Activated CD4-positive, alpha-beta T cell treated with anti-CD3 and anti-CD28 coated beads for 4 hours (primary cell): ENCODE measurements at regions not wholly inside any gene's neighbourhood (a gene's known extent, or its start where the extent isn't known, plus 50 kb on each side); places are given as distances from the start of the nearest gene placed in this dataset.

ENCODE experiments used
- DNase-seq, 2 donors: peaks; one replicate each; pipeline ENCODE4 v3.0.0-alpha.2; 2020

- no peak for DNase-seq
Measured at GRCh38 chr4:152157629-152158028, 378.3 kb downstream of the FBXW7 start.

- DNase-seq: no peak
Measured at GRCh38 chr4:152156442-152156841, 379.4 kb downstream of the FBXW7 start.

- DNase-seq: no peak
Measured at GRCh38 chr4:152155070-152155469, 380.8 kb downstream of the FBXW7 start.

DNA sequence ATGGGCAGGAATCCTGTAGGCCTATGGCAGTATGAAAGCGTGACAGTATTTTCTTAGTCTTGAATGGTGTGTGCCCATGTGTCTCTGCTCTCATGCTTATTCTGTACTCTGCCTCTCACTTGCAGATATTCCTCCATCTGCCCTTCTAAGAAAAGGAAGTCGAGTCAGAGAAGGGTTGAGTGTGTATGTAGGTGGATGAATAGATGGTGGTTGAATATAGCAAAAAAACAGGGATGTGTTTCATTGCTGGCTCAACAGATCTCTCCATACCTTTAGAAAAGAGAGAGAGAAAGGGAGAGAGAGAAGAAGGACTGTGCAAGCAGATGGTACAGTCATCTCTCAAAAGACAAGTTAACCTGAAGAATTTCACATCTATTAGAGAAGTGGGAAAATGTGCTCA is 381.5 kb downstream of the FBXW7 start:
- no peak for DNase-seq

GRCh38 chr4:152153476-152154270 is 382.2 kb downstream of the FBXW7 start:
- no peak for DNase-seq

- DNase-seq: no peak
Measured at GRCh38 chr4:152150214-152150613, 385.7 kb downstream of the FBXW7 start.

- no peak for DNase-seq
Measured at GRCh38 chr4:152149745-152150144, 386.1 kb downstream of the FBXW7 start.

GRCh38 chr4:152148057-152148456 is 387.2 kb upstream of the GATB start:
- no peak for DNase-seq

- DNase-seq: no peak
Measured at GRCh38 chr4:152146244-152146643, 385.4 kb upstream of the GATB start.

- DNase-seq: no peak
Measured at GRCh38 chr4:152143806-152144205, 383.0 kb upstream of the GATB start.

- peak in 1 of 2 donors; percentile 11 for DNase-seq
Measured at GRCh38 chr4:152138451-152138850, 377.6 kb upstream of the GATB start.

- no peak for DNase-seq
Measured at GRCh38 chr4:152132776-152133175, 372.0 kb upstream of the GATB start.

GRCh38 chr4:152128356-152128755 is 367.5 kb upstream of the GATB start:
- no peak for DNase-seq

DNA sequence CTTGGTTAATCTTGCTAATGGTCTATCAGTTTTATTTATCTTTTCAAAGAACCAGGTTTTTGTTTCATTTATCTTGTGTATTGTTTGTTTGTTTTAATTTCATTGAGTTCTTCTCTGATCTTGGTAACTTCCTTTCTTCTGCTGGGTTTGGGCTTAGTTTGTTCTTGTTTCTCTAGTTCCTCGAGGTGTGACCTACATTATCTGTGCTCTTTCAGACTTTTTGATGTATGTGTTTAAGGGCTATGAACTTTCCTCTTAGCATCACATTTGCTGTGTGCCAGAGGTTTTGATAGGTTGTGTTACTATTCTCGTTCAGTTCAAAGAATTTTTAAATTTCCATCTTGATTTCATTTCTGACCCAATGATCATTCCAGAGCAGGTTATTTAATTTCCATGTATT is 365.4 kb upstream of the GATB start:
- DNase-seq: no peak

GRCh38 chr4:152118819-152119553 is 358.2 kb upstream of the GATB start:
- DNase-seq: no peak

DNA sequence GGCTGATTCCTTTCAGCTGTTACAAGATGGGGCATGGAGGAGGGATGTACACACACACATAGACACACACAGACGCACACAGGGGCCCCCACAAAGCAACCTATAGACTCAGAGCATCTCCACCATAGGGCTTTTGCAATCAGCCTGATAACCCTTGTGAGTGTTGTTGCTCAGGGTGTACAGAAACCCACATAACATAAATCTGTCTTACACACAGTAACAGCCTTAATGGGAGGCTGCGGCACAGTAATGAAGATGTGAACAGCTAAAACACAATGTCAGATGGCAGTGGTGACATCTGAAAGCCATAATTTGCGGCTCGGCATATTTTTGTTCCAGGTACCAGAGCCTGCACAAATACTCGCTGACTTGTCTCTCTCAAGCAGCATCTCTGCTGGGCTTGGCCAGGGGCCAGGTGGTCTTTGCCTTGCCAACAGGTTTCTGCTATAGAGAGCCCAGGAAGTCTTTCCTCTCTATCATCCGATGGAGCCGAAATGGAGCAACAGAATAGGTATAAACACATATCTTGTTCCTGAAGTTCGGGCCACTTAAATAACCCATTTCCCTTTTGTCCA is 357.2 kb upstream of the GATB start:
- DNase-seq: no peak

- no peak for DNase-seq
Measured at GRCh38 chr4:152117520-152117919, 356.7 kb upstream of the GATB start.

- DNase-seq: no peak
Measured at GRCh38 chr4:152117054-152117453, 356.2 kb upstream of the GATB start.

DNA sequence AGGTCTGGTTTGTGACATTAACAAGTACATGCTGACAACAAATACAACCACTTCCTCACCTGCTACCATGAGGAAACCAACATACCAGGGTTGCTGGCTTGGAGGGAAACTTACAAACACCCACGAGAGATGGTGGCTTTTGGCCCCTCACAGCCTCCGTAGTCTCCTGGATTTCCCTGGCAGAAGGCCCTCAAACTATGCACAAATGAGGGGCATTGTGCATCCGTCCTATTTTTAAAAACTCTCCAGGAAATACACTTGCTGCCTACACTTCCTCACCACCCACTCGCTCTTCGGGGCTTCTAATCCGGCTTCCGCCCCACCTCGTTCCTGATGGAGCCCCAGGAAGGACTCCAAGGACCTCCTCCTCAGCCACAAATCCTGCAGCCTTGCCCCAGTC is 355.0 kb upstream of the GATB start:
- peak in 1 of 2 donors; percentile 35 for DNase-seq

DNA sequence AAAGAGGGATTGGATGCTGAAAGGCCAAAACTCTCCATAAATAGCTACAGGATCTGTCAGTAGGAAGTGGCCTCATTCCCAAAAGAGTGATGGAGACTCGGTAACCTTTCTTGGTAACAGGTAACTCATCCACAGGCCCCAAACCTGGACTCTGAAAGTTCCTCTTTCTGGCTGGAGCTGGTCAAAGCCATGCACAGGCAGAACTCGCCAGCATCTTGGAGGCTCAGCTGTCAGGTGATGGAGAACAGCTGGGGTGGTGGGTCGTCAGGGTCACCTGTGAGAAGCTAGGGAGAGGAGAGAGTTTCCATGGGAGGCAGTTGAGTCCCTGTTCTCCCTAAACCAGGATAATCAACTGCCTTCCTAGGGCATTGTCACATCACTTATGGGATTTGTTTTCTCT is 354.3 kb upstream of the GATB start:
- DNase-seq: no peak

GRCh38 chr4:152114562-152114961 is 353.8 kb upstream of the GATB start:
- DNase-seq: no peak

DNA sequence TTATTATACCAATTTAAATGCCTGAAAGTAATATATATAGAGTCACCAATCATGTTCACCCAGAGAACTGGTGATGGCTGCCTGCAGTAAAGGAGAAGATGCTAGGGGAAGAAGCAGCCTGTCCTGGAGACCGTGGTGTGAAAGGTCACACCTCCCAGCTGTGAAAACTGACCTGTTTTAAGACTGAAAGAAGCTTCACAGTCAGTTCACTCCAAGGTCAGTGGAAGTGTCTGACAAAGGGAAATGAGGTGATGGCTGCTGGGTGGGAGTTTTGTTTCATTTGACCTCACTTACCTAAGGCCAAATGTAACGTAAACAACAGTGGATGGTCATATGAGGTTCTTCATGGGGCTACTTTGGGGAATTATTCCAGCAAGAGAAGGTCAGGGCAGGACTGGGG is 352.1 kb upstream of the GATB start:
- no peak for DNase-seq

- DNase-seq: no peak
Measured at GRCh38 chr4:152112190-152112589, 351.4 kb upstream of the GATB start.

DNA sequence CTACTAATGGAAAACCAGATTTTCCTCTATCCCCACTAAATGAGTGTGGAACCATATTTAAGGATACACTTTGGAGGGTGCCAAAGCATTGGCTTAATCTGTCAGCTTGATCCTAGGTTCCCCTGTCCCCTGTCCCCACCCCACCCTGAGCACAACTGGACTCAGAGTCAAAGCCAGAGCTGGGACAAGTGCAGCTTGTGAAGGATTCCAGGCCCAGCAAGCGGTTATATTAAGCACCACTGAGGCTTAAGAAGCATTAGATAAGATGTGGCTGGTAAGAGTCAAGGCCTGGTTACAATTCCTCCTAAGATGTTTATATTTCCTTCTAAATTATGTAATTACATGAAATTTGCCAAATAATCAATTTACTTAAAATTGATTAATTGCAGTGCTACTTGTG is 350.0 kb upstream of the GATB start:
- no peak for DNase-seq
